WERI-Rb-1 (cell line): ENCODE measurements at regions not wholly inside any gene's neighbourhood (a gene's known extent, or its start where the extent isn't known, plus 50 kb on each side); places are given as distances from the start of the nearest gene placed in this dataset.

Experiments
- DNase-seq: peaks from one replicate; pipeline ENCODE4 v3.0.0-alpha.2; 2020
- H3K27ac ChIP-seq: fragments of 250-450 bp; sonication (Bioruptor Pico); 2 replicates; pipeline ENCODE4 v1.5.1; 2020; ENCODE audit warnings: mild to moderate bottlenecking, moderate library complexity
- H3K27me3 ChIP-seq: fragments of 250-450 bp; sonication (Bioruptor Pico); 2 replicates; pipeline ENCODE4 v1.5.1; 2021; ENCODE audit warnings: mild to moderate bottlenecking, low read depth, moderate library complexity; ENCODE audit not compliant: insufficient read depth, severe bottlenecking
- H3K36me3 ChIP-seq: fragments of 250-450 bp; sonication (Bioruptor Pico); 2 replicates; pipeline ENCODE4 v1.5.1; 2020; ENCODE audit warnings: mild to moderate bottlenecking, moderate library complexity
- H3K4me3 ChIP-seq: 2 replicates; pipeline ENCODE4 v1.5.1; 2011; ENCODE audit warnings: low read depth, mild to moderate bottlenecking, control low read depth, low read length
- H3K9me3 ChIP-seq: fragments of 250-450 bp; sonication (Bioruptor Pico); 2 replicates; pipeline ENCODE4 v1.5.1; 2021; ENCODE audit warnings: mild to moderate bottlenecking, moderate library complexity; ENCODE audit not compliant: severe bottlenecking
- TF ChIP-seq, protein P1 (sequence below): IDR thresholded peaks from 2 replicates; pipeline ENCODE4 v1.5.1; 2011; ENCODE audit warnings: low read depth, mild to moderate bottlenecking, control low read depth, inconsistent platforms, low read length

DNA sequence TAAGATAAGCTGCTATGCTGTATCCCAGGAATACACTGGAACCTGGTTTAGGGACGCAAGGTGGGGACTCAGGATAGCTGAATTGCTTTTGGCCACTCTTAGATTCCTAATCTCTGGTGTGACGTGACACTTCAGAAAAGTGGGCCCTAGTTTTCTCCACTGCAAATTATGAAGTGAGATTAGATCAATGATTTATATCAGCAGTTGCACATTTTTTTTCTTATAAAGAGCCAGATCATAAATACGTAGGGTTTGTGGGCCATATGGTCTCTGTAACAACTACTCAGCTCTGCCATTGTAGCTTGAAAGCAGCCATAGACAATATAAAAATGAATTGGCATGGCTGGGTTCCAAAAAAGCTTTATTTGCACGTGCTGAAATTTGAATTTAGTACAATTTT is 85.4 kb upstream of the CPO start:
- Histone ChIP-seq H3K27ac (no peak overlapping the region), H3K36me3 (no peaks in the 10 kb centered on the region), H3K4me3 (no peak overlapping the region), H3K27me3 (no peaks in the 10 kb centered on the region), H3K9me3 (no peaks in the 10 kb centered on the region)
- TF ChIP-seq, protein P1, sequence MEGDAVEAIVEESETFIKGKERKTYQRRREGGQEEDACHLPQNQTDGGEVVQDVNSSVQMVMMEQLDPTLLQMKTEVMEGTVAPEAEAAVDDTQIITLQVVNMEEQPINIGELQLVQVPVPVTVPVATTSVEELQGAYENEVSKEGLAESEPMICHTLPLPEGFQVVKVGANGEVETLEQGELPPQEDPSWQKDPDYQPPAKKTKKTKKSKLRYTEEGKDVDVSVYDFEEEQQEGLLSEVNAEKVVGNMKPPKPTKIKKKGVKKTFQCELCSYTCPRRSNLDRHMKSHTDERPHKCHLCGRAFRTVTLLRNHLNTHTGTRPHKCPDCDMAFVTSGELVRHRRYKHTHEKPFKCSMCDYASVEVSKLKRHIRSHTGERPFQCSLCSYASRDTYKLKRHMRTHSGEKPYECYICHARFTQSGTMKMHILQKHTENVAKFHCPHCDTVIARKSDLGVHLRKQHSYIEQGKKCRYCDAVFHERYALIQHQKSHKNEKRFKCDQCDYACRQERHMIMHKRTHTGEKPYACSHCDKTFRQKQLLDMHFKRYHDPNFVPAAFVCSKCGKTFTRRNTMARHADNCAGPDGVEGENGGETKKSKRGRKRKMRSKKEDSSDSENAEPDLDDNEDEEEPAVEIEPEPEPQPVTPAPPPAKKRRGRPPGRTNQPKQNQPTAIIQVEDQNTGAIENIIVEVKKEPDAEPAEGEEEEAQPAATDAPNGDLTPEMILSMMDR, result no peak
- no peak for DNase-seq

DNA sequence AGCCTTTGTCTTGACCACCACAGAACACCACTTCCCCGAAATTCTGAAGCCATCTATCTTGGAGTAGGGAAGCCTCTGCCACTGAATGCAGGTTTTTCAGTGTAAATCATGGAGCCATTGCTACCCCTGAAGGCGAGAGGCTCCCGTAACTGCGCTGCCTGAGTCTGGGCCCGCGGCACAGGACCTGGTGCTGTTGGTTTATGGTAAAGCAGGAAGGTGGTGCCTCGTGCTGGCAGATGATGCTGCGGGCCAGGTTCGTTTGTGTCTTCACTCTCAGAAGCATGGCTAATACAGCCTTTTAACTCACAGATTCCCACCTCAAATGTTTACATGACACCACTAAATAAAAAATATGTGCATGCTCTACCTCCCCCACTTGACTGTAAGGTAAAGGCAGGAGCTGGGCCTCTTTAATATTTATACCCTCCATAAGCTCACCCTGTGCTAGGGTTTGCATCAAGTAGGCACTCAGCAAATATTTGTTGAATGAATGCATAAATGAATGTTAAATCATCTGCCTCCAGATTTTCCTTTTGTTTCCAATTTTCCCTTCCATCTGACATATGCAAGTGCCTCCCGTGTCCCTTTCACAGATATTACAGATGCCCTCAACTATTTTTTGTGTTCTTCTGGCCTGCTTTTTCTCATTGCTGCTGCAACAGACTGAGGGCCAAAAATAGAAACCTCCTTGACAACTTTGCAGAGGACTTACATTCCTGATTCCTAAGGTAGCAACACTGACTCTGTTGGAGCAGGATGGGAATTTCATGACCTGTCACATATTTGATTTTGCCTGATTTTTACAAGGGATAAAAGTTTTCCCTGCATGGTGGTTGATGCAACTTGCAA is 83.5 kb upstream of the CPO start:
- Histone ChIP-seq H3K4me3 (no peak overlapping the region), H3K36me3 (no peaks in the 10 kb centered on the region), H3K27me3 (no peaks in the 10 kb centered on the region), H3K27ac (no peak overlapping the region), H3K9me3 (no peaks in the 10 kb centered on the region)
- DNase-seq, result no peak
- TF ChIP-seq, protein P1, result no peak

DNA sequence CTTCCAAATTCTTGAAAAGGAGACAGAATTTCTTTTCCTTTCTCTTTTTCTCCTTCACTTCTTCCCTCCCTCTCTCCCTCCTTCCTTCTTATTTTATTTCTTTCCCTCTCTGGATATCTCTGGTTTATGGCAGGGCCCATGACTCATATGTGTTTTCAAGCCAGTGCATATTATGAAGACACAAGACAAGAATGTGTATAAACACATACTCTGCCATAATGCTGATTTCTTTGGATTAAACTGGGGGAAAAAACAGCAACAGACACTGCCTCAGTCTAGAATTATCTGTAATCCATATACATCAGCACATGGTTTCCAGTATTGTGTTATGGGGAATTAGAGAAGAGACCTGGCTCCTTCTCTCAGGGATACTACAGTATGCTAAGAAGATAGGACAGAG is 82.8 kb upstream of the CPO start:
- DNase-seq, result no peak
- Histone ChIP-seq H3K4me3 (no peak overlapping the region), H3K27me3 (no peaks in the 10 kb centered on the region), H3K27ac (no peak overlapping the region), H3K9me3 (no peaks in the 10 kb centered on the region), H3K36me3 (no peaks in the 10 kb centered on the region)
- TF ChIP-seq, protein P1, result no peak

DNA sequence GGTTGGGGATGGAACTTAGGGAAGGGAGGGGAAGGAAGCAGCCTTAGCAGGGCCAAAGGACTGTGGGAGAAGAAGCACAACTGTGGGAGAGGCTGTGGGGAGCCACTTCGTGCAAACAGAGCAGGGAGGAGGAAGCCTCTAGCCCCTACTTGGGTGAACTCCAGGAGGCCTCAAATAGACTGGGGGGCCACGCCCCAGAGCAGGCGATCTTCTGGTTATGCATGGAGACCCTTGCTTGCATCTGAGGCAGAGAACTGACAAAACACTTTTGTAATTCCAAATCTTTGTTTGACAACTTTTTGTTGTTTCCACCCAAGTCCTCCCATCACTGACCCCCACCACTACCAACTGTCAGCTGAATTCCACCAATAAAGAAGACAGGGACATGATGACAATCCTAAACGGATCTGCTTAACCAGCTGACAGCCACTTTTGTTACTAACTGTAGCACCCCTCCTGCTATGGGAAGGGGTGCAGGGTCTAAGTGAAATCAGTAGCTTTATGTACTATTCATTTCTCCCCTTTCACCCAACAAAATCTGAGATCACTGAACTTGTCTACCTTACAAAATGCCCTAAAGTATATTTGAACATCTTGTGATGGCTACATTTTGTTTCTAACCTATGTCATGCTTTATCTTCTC is 80.5 kb upstream of the CPO start:
- Histone ChIP-seq H3K4me3 (no peak overlapping the region), H3K36me3 (no peaks in the 10 kb centered on the region), H3K27me3 (no peaks in the 10 kb centered on the region), H3K9me3 (no peaks in the 10 kb centered on the region), H3K27ac (no peak overlapping the region)
- TF ChIP-seq, protein P1, result no peak
- DNase-seq, result no peak

DNA sequence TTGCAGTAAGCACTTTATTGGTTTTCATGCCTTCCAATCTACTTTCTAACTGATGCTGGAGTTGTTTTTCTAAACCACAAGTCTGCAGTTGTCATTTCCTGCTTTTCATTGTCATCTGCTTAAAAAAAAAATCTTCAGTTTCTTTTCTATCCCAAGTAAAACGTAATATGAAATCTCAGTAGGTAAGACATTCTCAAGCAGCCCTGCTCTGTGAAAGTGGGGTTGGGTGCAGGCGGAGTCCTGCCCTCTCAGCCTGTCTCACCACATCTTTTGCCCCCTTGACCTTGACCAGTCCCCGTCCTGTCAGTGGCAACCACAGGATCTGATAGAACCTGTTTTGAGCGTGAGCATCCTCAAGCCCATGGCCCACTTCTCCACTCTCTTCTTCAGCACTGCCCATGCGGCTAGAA is 80.0 kb upstream of the CPO start:
- Histone ChIP-seq H3K27me3 (no peaks in the 10 kb centered on the region), H3K27ac (no peak overlapping the region), H3K9me3 (no peaks in the 10 kb centered on the region), H3K36me3 (no peaks in the 10 kb centered on the region), H3K4me3 (no peak overlapping the region)
- TF ChIP-seq, protein P1, result no peak
- DNase-seq, result no peak

DNA sequence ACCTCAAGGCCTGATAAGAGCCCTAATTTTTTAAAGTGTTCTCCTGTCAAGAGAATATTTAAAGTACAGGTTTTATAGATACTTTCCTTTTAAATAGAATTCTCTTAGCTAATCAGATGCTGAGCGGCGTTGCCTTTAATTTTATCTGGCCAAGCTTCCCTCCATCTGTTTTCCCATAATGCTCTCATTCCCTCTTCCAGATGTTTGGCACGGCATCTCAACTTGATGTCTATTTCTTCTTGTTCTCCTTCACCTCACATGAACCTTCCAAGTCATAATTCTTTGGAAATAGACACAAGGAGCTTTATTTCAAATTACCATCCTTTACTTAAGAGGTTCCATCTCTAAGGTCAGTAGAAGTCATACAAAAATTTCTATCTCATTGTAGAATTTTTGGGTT is 76.1 kb upstream of the CPO start:
- Histone ChIP-seq H3K4me3 (no peak overlapping the region), H3K27ac (no peak overlapping the region), H3K36me3 (no peaks in the 10 kb centered on the region), H3K27me3 (no peaks in the 10 kb centered on the region), H3K9me3 (no peaks in the 10 kb centered on the region)
- no peak for DNase-seq
- TF ChIP-seq, protein P1, result no peak
